ENCODE measurements at regions not wholly inside any gene's neighbourhood (a gene's known extent, or its start where the extent isn't known, plus 50 kb on each side); places are given as distances from the start of the nearest gene placed in this dataset.

- no peaks in the 10 kb centered on the region for H3K27me3 ChIP-seq
- H3K27ac ChIP-seq: no peak overlapping the region
- intact Hi-C loops (cut with DNase I; ENCODE audit: low total_unique reads): no loop called here
- no peak overlapping the region for H3K4me3 ChIP-seq
- TF ChIP-seq CTCF (IDR thresholded peaks at IDR 0.05): no peak
- TF ChIP-seq POLR2A (IDR thresholded peaks at IDR 0.05): no peak
- no peaks in the 10 kb centered on the region for H3K36me3 ChIP-seq
- H3K9me3 ChIP-seq: no peaks in the 10 kb centered on the region
- H3K4me1 ChIP-seq: no peaks in the 10 kb centered on the region
- DNase-seq: no peak
Observed at GRCh38 chr11:112369374-112369773, 108.7 kb upstream of the PLET1 start.

DNA sequence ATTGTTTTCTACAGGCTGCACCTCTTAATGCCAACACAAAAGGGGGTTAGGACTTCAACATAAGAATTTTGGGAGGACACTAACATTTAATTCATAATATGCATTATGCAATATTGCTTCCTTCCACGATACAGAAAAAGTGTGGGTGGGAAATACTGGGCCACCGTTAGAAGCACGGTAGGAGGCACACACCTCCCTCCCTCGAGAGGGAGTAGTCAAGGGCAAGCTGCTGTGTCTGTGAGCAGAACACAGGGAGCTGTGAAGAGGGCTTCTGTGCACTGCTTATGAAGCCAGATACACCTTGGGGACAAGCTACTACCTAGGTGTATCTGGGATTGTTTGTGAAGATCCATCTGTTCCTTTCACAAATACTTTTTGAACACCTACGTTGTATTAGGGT, 109.3 kb upstream of the PLET1 start:
- no peaks in the 10 kb centered on the region for H3K36me3 ChIP-seq
- TF ChIP-seq POLR2A (IDR thresholded peaks at IDR 0.05) (no peak), CTCF (IDR thresholded peaks at IDR 0.05) (no peak)
- no peaks in the 10 kb centered on the region for H3K4me1 ChIP-seq
- intact Hi-C loops (cut with DNase I; ENCODE audit: low total_unique reads): no loop called here
- no peak overlapping the region for H3K27ac ChIP-seq
- H3K27me3 ChIP-seq: no peaks in the 10 kb centered on the region
- H3K4me3 ChIP-seq: no peak overlapping the region
- no peak for DNase-seq
- H3K9me3 ChIP-seq: no peaks in the 10 kb centered on the region

DNA sequence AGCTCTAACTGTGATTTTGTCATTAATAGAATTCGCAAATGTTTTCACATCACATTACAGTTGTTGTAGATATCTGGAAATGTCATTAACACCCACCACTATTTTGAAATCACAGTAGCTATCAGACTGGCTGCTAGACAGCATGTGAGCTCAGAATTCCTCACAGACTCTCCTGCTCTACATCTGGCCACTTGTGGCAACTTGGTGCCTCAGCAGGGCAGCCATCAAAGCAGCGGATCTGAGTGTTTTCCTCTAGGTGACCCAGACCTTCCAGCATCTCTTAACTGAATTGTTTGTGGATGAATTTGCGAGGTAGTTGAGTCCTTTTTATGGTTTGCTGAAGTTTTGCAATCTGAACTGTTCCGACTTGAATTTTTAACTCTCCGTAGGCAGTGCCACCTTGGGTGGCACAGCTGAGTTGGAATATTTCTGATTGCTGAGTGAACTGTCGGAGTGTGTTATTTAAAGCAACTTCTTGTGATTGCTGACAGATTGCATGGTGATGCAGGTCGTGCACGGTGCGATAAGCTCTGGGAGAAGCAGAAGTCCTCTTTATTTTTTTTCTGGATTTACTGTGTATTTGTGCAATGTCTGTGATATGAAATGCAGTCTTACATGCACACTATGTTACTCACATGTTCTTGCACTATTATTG, 114.0 kb upstream of the PLET1 start:
- no peak overlapping the region for H3K4me3 ChIP-seq
- no peak for DNase-seq
- H3K27me3 ChIP-seq: no peaks in the 10 kb centered on the region
- no peaks in the 10 kb centered on the region for H3K4me1 ChIP-seq
- H3K36me3 ChIP-seq: no peaks in the 10 kb centered on the region
- no peaks in the 10 kb centered on the region for H3K9me3 ChIP-seq
- intact Hi-C loops (cut with DNase I; ENCODE audit: low total_unique reads): no loop called here
- H3K27ac ChIP-seq: no peak overlapping the region
- TF ChIP-seq CTCF (IDR thresholded peaks at IDR 0.05) (no peak), POLR2A (IDR thresholded peaks at IDR 0.05) (no peak)

DNA sequence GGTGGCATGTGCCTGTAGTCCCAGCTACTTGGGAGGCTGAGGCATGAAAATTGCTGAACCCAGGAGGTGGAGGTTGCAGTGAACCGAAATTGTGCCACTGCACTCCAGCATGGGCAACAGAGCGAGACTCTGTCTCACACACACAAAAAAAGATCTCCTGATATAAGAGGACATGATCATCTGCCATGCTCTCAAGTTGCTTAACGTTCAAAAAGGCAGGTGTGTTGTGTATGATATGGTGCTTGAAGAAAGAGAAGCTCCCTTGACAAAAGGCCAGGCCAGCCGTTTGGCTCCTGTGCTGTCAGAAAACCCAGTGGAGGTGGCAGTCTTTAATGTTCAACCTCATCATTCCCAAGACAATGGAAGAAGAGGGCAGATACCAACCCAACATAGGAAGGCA, 117.3 kb upstream of the PLET1 start:
- intact Hi-C loops (cut with DNase I; ENCODE audit: low total_unique reads): no loop called here
- Histone ChIP-seq H3K27ac (no peak overlapping the region), H3K36me3 (no peaks in the 10 kb centered on the region), H3K4me1 (no peaks in the 10 kb centered on the region), H3K27me3 (no peaks in the 10 kb centered on the region), H3K4me3 (no peak overlapping the region), H3K9me3 (no peaks in the 10 kb centered on the region)
- no peak for TF ChIP-seq POLR2A (IDR thresholded peaks at IDR 0.05)
- no peak for TF ChIP-seq CTCF (IDR thresholded peaks at IDR 0.05)
- DNase-seq: no peak

- H3K4me3 ChIP-seq: no peak overlapping the region
- intact Hi-C loops (cut with DNase I; ENCODE audit: low total_unique reads): no loop called here
- H3K36me3 ChIP-seq: no peaks in the 10 kb centered on the region
- no peaks in the 10 kb centered on the region for H3K9me3 ChIP-seq
- no peak for DNase-seq
- no peak for TF ChIP-seq CTCF (IDR thresholded peaks at IDR 0.05)
- no peak for TF ChIP-seq POLR2A (IDR thresholded peaks at IDR 0.05)
- no peak overlapping the region for H3K27ac ChIP-seq
- H3K27me3 ChIP-seq: no peaks in the 10 kb centered on the region
- no peaks in the 10 kb centered on the region for H3K4me1 ChIP-seq
Observed at GRCh38 chr11:112380464-112380863, 119.8 kb upstream of the PLET1 start.
